ENCODE measurements at regions not wholly inside any gene's neighbourhood (a gene's known extent, or its start where the extent isn't known, plus 50 kb on each side); places are given as distances from the start of the nearest gene placed in this dataset.

DNA sequence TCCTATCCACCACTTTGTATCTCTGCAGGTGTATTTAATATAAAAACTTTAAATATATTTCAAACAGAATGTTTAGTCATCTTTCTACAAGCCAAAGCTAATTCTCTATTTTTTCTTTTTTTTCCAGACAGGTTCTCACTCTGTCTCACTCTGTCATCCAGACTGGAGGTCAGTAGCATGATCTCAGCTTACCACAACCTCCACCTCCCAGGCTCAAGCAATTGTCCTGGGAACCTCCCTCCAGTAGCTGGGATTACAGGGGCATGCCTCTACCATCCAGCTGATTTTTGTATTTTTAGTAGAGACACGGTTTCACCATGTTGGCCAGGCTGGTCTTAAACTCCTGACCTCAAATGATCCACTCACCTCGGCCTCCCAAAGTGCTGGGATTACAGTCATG, 202.6 kb downstream of the VGLL3 start:
- no peak for DNase-seq

DNA sequence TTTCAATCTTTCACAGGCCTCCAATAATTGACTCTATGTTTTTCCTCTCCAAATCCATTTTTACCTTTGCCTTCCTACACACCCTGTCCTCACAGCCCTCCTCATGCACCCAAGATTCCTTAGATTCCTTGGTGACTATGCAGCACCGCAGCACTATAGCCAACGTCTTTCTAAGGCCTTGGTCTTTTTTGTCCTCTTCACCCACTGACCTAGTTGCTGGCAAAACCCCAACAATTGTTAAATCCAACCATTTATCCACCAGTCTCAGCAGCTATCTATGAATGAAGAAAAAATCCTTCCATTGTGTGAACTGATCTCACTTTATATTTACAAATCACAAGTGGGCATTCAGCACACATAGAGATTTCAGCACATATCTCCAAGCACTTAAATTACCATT, 203.9 kb downstream of the VGLL3 start:
- no peaks in the 10 kb centered on the region for H3K9me3 Mint-ChIP-seq
- H3K27ac Mint-ChIP-seq: no peak overlapping the region
- no peaks in the 10 kb centered on the region for H3K36me3 Mint-ChIP-seq (ENCODE audit: low read depth)
- no peak overlapping the region for H3K4me3 Mint-ChIP-seq
- TF ChIP-seq, protein P1, sequence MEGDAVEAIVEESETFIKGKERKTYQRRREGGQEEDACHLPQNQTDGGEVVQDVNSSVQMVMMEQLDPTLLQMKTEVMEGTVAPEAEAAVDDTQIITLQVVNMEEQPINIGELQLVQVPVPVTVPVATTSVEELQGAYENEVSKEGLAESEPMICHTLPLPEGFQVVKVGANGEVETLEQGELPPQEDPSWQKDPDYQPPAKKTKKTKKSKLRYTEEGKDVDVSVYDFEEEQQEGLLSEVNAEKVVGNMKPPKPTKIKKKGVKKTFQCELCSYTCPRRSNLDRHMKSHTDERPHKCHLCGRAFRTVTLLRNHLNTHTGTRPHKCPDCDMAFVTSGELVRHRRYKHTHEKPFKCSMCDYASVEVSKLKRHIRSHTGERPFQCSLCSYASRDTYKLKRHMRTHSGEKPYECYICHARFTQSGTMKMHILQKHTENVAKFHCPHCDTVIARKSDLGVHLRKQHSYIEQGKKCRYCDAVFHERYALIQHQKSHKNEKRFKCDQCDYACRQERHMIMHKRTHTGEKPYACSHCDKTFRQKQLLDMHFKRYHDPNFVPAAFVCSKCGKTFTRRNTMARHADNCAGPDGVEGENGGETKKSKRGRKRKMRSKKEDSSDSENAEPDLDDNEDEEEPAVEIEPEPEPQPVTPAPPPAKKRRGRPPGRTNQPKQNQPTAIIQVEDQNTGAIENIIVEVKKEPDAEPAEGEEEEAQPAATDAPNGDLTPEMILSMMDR (IDR thresholded peaks at IDR 0.05): no peak
- H3K4me1 Mint-ChIP-seq (ENCODE audit: low read depth): no peaks in the 10 kb centered on the region
- H3K27me3 Mint-ChIP-seq (ENCODE audit: insufficient read depth): no peaks in the 10 kb centered on the region
- DNase-seq: peak; percentile 37

More for the DNA sequence above, 202.6 kb downstream of the VGLL3 start:
- Mint-ChIP-seq H3K27ac (no peak overlapping the region), H3K4me3 (no peak overlapping the region), H3K9me3 (no peaks in the 10 kb centered on the region), H3K36me3 (ENCODE audit: low read depth) (no peaks in the 10 kb centered on the region), H3K27me3 (ENCODE audit: insufficient read depth) (no peaks in the 10 kb centered on the region), H3K4me1 (ENCODE audit: low read depth) (peaks cover 13% of the 10 kb centered on the region)
- TF ChIP-seq, protein P1 (IDR thresholded peaks at IDR 0.05): no peak

DNA sequence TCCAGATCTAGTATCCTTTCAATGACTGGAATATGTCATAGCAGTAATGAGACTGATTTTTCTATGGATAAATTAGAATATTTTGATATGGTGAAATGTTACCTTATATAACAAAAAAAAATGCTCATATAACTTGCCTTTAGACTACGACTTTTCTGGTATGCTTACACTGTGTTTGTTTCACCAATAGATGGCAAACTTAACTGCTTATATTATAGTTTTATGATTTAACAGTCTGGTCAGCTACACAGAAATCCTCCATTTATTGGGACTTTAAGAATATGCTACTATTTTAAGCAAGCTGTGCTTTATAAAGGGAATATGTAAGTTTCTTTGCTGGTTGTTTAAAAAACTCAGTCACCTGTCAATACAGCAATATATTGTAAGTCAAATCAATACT, 205.6 kb downstream of the VGLL3 start:
- Mint-ChIP-seq H3K9me3 (no peaks in the 10 kb centered on the region), H3K36me3 (ENCODE audit: low read depth) (no peaks in the 10 kb centered on the region), H3K27ac (no peak overlapping the region), H3K4me3 (no peak overlapping the region), H3K27me3 (ENCODE audit: insufficient read depth) (no peaks in the 10 kb centered on the region), H3K4me1 (ENCODE audit: low read depth) (no peaks in the 10 kb centered on the region)
- TF ChIP-seq, protein P1 (IDR thresholded peaks at IDR 0.05): peak; percentile 78
- peak; percentile 65 for DNase-seq

DNA sequence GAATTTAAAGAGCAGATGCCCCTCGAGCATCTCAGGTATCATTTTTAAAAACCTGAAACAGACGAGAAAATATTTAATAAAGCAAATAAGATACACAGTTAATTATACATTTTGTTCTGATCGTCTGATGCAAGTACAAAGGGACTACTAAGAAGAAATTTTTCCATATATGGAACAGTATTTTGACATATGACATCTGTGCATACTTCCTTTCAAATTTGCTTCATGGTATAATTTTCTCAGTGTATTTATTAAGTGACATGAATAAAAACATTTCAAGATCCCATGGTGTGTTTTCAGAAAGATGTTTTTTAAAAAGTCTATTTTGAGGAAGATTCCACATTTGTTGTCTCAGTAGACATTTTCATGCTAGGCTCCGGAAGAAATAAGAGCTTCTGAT, 208.1 kb downstream of the VGLL3 start:
- TF ChIP-seq, protein P1 (IDR thresholded peaks at IDR 0.05): no peak
- Mint-ChIP-seq H3K27ac (no peak overlapping the region), H3K9me3 (no peaks in the 10 kb centered on the region), H3K4me3 (no peak overlapping the region), H3K27me3 (ENCODE audit: insufficient read depth) (no peaks in the 10 kb centered on the region), H3K36me3 (ENCODE audit: low read depth) (no peaks in the 10 kb centered on the region), H3K4me1 (ENCODE audit: low read depth) (no peaks in the 10 kb centered on the region)
- no peak for DNase-seq

DNA sequence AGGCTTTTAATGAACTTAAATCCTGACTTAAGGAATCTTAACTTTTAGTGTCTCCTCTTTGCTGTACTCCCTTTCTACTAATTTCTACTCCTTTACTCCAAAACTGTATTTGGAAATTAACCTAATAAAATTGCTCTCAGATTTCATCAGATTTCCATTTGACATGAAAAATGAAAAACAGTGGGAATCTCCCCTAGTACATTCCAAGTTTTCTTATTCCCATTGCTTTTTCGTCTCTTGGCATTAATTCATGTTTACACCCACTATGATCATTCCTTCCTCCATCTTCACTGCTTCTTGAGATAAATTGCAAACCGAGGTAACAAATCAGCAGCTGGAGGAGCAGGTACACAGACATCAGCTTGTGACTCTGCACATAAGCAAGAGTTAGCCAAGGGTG, 208.7 kb downstream of the VGLL3 start:
- H3K27me3 Mint-ChIP-seq (ENCODE audit: insufficient read depth): no peaks in the 10 kb centered on the region
- TF ChIP-seq, protein P1 (IDR thresholded peaks at IDR 0.05): no peak
- H3K4me3 Mint-ChIP-seq: no peak overlapping the region
- H3K36me3 Mint-ChIP-seq (ENCODE audit: low read depth): no peaks in the 10 kb centered on the region
- no peak for DNase-seq
- H3K4me1 Mint-ChIP-seq (ENCODE audit: low read depth): no peaks in the 10 kb centered on the region
- H3K27ac Mint-ChIP-seq: no peak overlapping the region
- H3K9me3 Mint-ChIP-seq: no peaks in the 10 kb centered on the region

DNA sequence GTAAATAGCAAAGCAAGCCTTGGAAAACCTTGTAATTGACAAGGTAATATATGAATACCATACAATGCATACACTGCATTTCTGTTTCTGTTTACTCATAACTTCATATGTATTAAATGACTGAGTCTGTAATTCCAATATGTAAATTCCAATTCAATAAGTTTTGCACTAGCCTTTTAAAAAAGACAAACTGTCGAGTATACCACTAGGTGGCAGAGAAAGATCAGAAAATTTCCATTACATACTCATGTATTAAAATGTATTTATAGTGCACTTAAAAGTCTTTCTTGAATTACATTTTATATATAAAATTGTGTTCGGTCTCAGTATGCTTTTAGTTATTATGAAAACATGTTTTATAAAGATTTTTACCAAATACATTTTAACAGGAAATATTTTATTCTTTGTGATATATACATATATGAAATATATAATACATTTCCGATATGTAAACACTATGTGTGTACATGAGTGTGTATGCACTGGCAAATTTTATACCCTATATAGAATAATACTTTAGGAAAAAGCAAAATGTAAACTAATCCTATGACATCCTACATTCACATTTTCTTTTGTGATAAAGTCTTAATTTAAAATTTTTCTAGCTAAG, 216.8 kb downstream of the VGLL3 start:
- TF ChIP-seq, protein P1 (IDR thresholded peaks at IDR 0.05): peak; percentile 90
- H3K27me3 Mint-ChIP-seq (ENCODE audit: insufficient read depth): no peaks in the 10 kb centered on the region
- DNase-seq: peak; percentile 36
- no peak overlapping the region for H3K27ac Mint-ChIP-seq
- H3K36me3 Mint-ChIP-seq (ENCODE audit: low read depth): no peaks in the 10 kb centered on the region
- H3K9me3 Mint-ChIP-seq: no peaks in the 10 kb centered on the region
- H3K4me1 Mint-ChIP-seq (ENCODE audit: low read depth): no peaks in the 10 kb centered on the region
- H3K4me3 Mint-ChIP-seq: no peak overlapping the region

Measured in HFFc6 (cell line).